Tibial artery (tissue), 4 donors: ENCODE measurements at regions not wholly inside any gene's neighbourhood (a gene's known extent, or its start where the extent isn't known, plus 50 kb on each side); places are given as distances from the start of the nearest gene placed in this dataset.

Source experiments
- DNase-seq, 2 donors: peaks; one replicate each; pipeline ENCODE4 v3.0.0-alpha.2; 2019
- H3K27ac ChIP-seq, 2 donors: fragments of 200-600 bp; sonication (generic) in 1 of 2; 1 replicate in 1 of 2; 2 replicates in 1 of 2; pipeline ENCODE4 v1.5.1; 2018 to 2019; ENCODE audit warnings: mild to moderate bottlenecking in 1 of 2
- H3K27me3 ChIP-seq, 2 donors: fragments of 200-600 bp; sonication (generic) in 1 of 2; one replicate each; pipeline versions ENCODE4 v1.5.1 to v1.6.0; 2016 to 2019
- H3K36me3 ChIP-seq, 3 donors: fragments of 200-600 bp; sonication (generic) in 2 of 3; one replicate each; pipeline ENCODE4 v1.5.1; 2016 to 2019; ENCODE audit warnings: mild to moderate bottlenecking in 2 of 3
- H3K4me1 ChIP-seq, 4 donors: fragments of 200-600 bp; sonication (generic) in 2 of 4; 1 replicate in 3 of 4; 2 replicates in 1 of 4; pipeline ENCODE4 v1.5.1; 2016 to 2019
- H3K4me3 ChIP-seq, 2 donors: fragments of 200-600 bp; sonication (generic) in 1 of 2; 1 replicate in 1 of 2; 2 replicates in 1 of 2; pipeline ENCODE4 v1.5.1; 2018 to 2019; ENCODE audit warnings: mild to moderate bottlenecking in 2 of 2
- H3K9me3 ChIP-seq, 3 donors: fragments of 200-600 bp; sonication (generic) in 1 of 3; one replicate each; pipeline ENCODE4 v1.5.1; 2016 to 2019
- CTCF ChIP-seq, 2 experiments: fragments of 200-600 bp in 1 of 2; fragments of 450-650 bp in 1 of 2; IDR thresholded peaks; one replicate each; pipeline ENCODE4 v1.5.1; 2017 to 2019; ENCODE audit warnings: antibody characterized with exemption in 2 of 2, mild to moderate bottlenecking in 1 of 2, moderate library complexity in 1 of 2
- intact Hi-C: fragments of 100-400 bp; cut with DNase I; formaldehyde crosslinking; loops from one replicate; pipeline ENCODE4 v1.15.0; 2023; ENCODE audit warnings: low total_unique reads

DNA sequence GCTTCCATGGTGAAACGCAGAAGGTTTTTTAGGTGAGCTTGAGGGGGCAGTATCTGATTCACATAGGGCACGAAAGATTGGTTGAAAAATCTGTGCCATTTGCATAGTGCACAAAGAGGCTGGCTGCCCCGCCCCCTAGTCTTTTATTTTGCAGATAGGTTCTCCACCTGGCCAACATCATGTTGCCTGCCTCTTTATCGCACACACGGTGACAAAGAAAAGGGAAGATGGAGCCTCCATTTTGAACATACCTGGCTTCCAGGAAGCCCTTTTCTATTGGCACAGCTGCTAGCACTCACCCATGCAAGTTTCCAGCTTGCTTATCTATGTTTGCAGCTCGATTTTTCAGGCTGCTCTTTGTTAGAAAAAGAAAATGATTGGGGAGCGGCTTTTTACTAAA is 316.2 kb upstream of the KLHL1 start:
- no peak overlapping the region for H3K27ac ChIP-seq
- intact Hi-C loops, result no loop called here
- TF ChIP-seq CTCF (IDR thresholded peaks at IDR 0.05), result no peak
- H3K4me3 ChIP-seq, result no peak overlapping the region
- DNase-seq, result no peak
- H3K9me3 ChIP-seq, result no peaks in the 10 kb centered on the region
- H3K36me3 ChIP-seq, result no peaks in the 10 kb centered on the region
- no peaks in the 10 kb centered on the region for H3K27me3 ChIP-seq
- no peaks in the 10 kb centered on the region for H3K4me1 ChIP-seq

GRCh38 chr13:70415136-70415535 is 306.9 kb upstream of the KLHL1 start:
- no peak overlapping the region for H3K27ac ChIP-seq

DNA sequence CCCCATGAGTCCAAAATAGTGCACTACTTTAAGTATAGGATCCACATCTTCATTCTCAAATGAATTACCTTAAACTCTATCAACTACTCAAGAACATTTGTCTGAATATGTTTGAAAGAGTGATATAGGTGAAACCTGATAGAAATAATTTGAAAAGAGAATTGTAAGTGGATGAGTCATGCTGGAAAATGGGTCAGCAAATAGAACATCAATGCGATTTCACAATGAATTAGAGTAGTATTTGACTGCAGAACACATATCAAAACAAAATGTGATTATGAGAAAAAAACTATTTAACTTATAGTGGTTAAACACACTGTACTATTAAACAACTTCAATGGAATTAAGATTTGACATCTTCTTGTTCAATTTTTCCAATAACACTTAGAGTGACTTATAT is 300.6 kb upstream of the KLHL1 start:
- intact Hi-C loops, result no loop called here
- H3K36me3 ChIP-seq, result no peaks in the 10 kb centered on the region
- H3K4me3 ChIP-seq, result no peak overlapping the region
- H3K4me1 ChIP-seq, result no peaks in the 10 kb centered on the region
- H3K9me3 ChIP-seq, result no peaks in the 10 kb centered on the region
- no peaks in the 10 kb centered on the region for H3K27me3 ChIP-seq
- no peak for TF ChIP-seq CTCF (IDR thresholded peaks at IDR 0.05)
- H3K27ac ChIP-seq, result no peak overlapping the region
- no peak for DNase-seq

More at GRCh38 chr13:70415136-70415535, 306.9 kb upstream of the KLHL1 start:
- no peaks in the 10 kb centered on the region for H3K27me3 ChIP-seq
- no peak overlapping the region for H3K4me3 ChIP-seq
- no peaks in the 10 kb centered on the region for H3K4me1 ChIP-seq
- H3K9me3 ChIP-seq, result no peaks in the 10 kb centered on the region
- DNase-seq, result no peak
- intact Hi-C loops, result no loop called here
- no peaks in the 10 kb centered on the region for H3K36me3 ChIP-seq
- TF ChIP-seq CTCF (IDR thresholded peaks at IDR 0.05), result no peak

DNA sequence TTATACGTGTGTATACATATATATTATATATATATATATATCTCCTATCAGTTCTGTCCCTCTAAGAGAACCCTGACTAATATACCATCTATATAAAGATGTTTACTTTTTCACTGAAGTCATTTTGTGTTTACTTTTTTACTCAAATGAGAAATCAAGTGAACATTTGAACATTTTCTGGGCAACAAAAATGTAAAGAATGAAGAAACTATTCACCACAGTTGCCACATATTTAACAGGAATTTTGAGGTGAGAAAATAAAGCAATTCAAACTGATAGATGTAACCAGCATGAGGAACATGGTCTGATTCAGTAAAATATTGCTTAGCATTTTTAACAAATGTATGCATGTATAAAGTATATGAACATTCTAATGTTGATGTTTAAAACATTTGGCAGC is 299.2 kb upstream of the KLHL1 start:
- H3K9me3 ChIP-seq, result no peaks in the 10 kb centered on the region
- H3K4me1 ChIP-seq, result no peaks in the 10 kb centered on the region
- no peak for TF ChIP-seq CTCF (IDR thresholded peaks at IDR 0.05)

DNA sequence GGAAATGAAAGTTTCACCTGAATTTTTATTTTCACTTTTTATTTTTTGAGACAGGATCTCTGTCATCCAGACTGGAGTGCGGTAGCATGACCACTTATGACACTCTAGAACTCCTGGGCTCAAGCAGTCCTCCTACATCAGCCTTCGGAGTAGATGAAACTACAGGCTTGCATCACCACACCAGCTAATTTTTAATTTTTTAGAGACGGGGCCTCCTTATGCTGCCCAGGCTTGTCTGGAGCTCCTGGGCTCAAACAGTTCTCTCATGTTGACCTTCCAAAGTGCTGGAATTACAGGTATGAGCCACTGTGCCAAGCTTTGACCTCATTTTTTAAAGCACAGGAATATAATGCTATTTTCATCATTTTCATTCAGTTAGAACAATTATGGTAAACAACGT is 297.0 kb upstream of the KLHL1 start:
- DNase-seq, result no peak
- H3K4me3 ChIP-seq, result no peak overlapping the region
- no peaks in the 10 kb centered on the region for H3K27me3 ChIP-seq
- no peak for TF ChIP-seq CTCF (IDR thresholded peaks at IDR 0.05)
- no peaks in the 10 kb centered on the region for H3K36me3 ChIP-seq
- H3K27ac ChIP-seq, result no peak overlapping the region
- intact Hi-C loops, result no loop called here
- H3K4me1 ChIP-seq, result no peaks in the 10 kb centered on the region
- no peaks in the 10 kb centered on the region for H3K9me3 ChIP-seq

More for the DNA sequence above, 299.2 kb upstream of the KLHL1 start:
- intact Hi-C loops, result no loop called here
- H3K4me3 ChIP-seq, result no peak overlapping the region
- no peak overlapping the region for H3K27ac ChIP-seq
- no peaks in the 10 kb centered on the region for H3K36me3 ChIP-seq
- no peaks in the 10 kb centered on the region for H3K27me3 ChIP-seq
- DNase-seq, result no peak

- no peak for TF ChIP-seq CTCF (IDR thresholded peaks at IDR 0.05)
- no peaks in the 10 kb centered on the region for H3K4me1 ChIP-seq
- intact Hi-C loops, result no loop called here
These were observed 285.8 kb upstream of the KLHL1 start for GRCh38 chr13:70394031-70394548.

More at GRCh38 chr13:70394031-70394548, 285.8 kb upstream of the KLHL1 start:
- DNase-seq, result no peak
- Histone ChIP-seq H3K4me3 (no peak overlapping the region), H3K27me3 (no peaks in the 10 kb centered on the region), H3K27ac (no peak overlapping the region), H3K36me3 (no peaks in the 10 kb centered on the region), H3K9me3 (no peaks in the 10 kb centered on the region)
